ENCODE measurements at regions not wholly inside any gene's neighbourhood (a gene's known extent, or its start where the extent isn't known, plus 50 kb on each side); places are given as distances from the start of the nearest gene placed in this dataset.

- ATAC-seq = no peak
- no peaks in the 10 kb centered on the region for H3K36me3 ChIP-seq (ENCODE audit: control insufficient read depth in 1 of 2, insufficient read depth in 2 of 2, low read length in 2 of 2)
- no peaks in the 10 kb centered on the region for H3K4me1 ChIP-seq (ENCODE audit: control insufficient read depth in 1 of 2, insufficient read depth in 2 of 2, low read length in 2 of 2)
- TF ChIP-seq POLR2A (IDR thresholded peaks at IDR 0.05; ENCODE audit: borderline replicate concordance, extremely low read depth, insufficient read depth, insufficient read length) = no peak
- no peak for TF ChIP-seq YY1 (IDR thresholded peaks at IDR 0.05; ENCODE audit: extremely low read depth, insufficient replicate concordance, low read depth, low read length)
- TF ChIP-seq EZH2phosphoT487 (IDR thresholded peaks at IDR 0.05; ENCODE audit: borderline replicate concordance) = no peak
- no peak for TF ChIP-seq ATF3 (IDR thresholded peaks at IDR 0.05)
- TF ChIP-seq TCF7L2 (IDR thresholded peaks at IDR 0.05; ENCODE audit: borderline replicate concordance, extremely low read depth, insufficient read depth, insufficient read length) = no peak
- TF ChIP-seq EZH2 (IDR thresholded peaks at IDR 0.05) = no peak
- TF ChIP-seq SP1 (IDR thresholded peaks at IDR 0.05; ENCODE audit: low read depth) = no peak
- no peak overlapping the region for H2AFZ ChIP-seq (ENCODE audit: low read depth, low read length, poor library complexity, severe bottlenecking)
- H3K4me2 ChIP-seq (ENCODE audit: low read length) = no peak overlapping the region
- no peaks in the 10 kb centered on the region for H4K20me1 ChIP-seq (ENCODE audit: insufficient read depth)
- no peak overlapping the region for H3K9ac ChIP-seq (ENCODE audit: low read length)
- ChIA-PET CTCF (no interaction called here), RAD21 (ENCODE audit: low non-redundant PET in 1 of 2, low total read pairs in 2 of 2, uncharacterized antibody in 2 of 2, unreplicated experiment in 2 of 2) (no interaction called here), POLR2A (no interaction called here)
- no peak for DNase-seq (ENCODE audit: low read depth, low spot score)
- H3K4me3 ChIP-seq (replicated peaks in 1 of 2; ENCODE audit: low read depth in 1 of 2, low read length in 2 of 2) = no peak overlapping the region
- no peaks in the 10 kb centered on the region for H3K27me3 ChIP-seq (ENCODE audit: insufficient read depth, low read length)
- peaks cover 0 to 16% of the 10 kb centered on the region in 2 experiments; a peak in 2 of 4 replicates for H3K9me3 ChIP-seq (ENCODE audit: control insufficient read depth in 1 of 2, insufficient read depth in 1 of 2, low read depth in 1 of 2, low read length in 2 of 2)
- H3K9me2 ChIP-seq (ENCODE audit: insufficient read depth) = no peaks in the 10 kb centered on the region
- BruUV-seq (replicated peaks) = no TSS peak
- intact Hi-C loops (cut with micrococcal nuclease) = no loop called here
- no peaks in the 10 kb centered on the region for H3K79me2 ChIP-seq (ENCODE audit: insufficient read depth, low read length)
- H3K27ac ChIP-seq (ENCODE audit: low read depth, low read length) = no peak overlapping the region
Observed at GRCh38 chr5:2542821-2543220, 208.7 kb downstream of the IRX2 start.

GRCh38 chr5:2542026-2542425 is 209.5 kb downstream of the IRX2 start:
- ATAC-seq = no peak
- Histone ChIP-seq H3K36me3 (ENCODE audit: control insufficient read depth in 1 of 2, insufficient read depth in 2 of 2, low read length in 2 of 2) (no peaks in the 10 kb centered on the region), H2AFZ (ENCODE audit: low read depth, low read length, poor library complexity, severe bottlenecking) (no peak overlapping the region), H3K27ac (ENCODE audit: low read depth, low read length) (no peak overlapping the region), H3K4me2 (ENCODE audit: low read length) (no peak overlapping the region), H3K27me3 (ENCODE audit: insufficient read depth, low read length) (no peaks in the 10 kb centered on the region), H3K9me3 (ENCODE audit: control insufficient read depth in 1 of 2, insufficient read depth in 1 of 2, low read depth in 1 of 2, low read length in 2 of 2) (peaks cover 0 to 16% of the 10 kb centered on the region in 2 experiments; a peak in 2 of 4 replicates), H3K79me2 (ENCODE audit: insufficient read depth, low read length) (no peaks in the 10 kb centered on the region), H3K9me2 (ENCODE audit: insufficient read depth) (no peaks in the 10 kb centered on the region), H3K4me1 (ENCODE audit: control insufficient read depth in 1 of 2, insufficient read depth in 2 of 2, low read length in 2 of 2) (no peaks in the 10 kb centered on the region), H3K4me3 (replicated peaks in 1 of 2; ENCODE audit: low read depth in 1 of 2, low read length in 2 of 2) (no peak overlapping the region), H4K20me1 (ENCODE audit: insufficient read depth) (no peaks in the 10 kb centered on the region), H3K9ac (ENCODE audit: low read length) (no peak overlapping the region)
- TF ChIP-seq FOSL1 (IDR thresholded peaks at IDR 0.05; ENCODE audit: low read depth) (no peak), TCF7L2 (IDR thresholded peaks at IDR 0.05; ENCODE audit: borderline replicate concordance, extremely low read depth, insufficient read depth, insufficient read length) (no peak), JUND (IDR thresholded peaks at IDR 0.05) (no peak), ELF1 (IDR thresholded peaks at IDR 0.05; ENCODE audit: borderline replicate concordance, low read depth) (no peak), CEBPB (IDR thresholded peaks at IDR 0.05; ENCODE audit: low read depth) (no peak), YY1 (IDR thresholded peaks at IDR 0.05; ENCODE audit: extremely low read depth, insufficient replicate concordance, low read depth, low read length) (no peak)
- intact Hi-C loops (cut with micrococcal nuclease) = no loop called here
- ChIA-PET POLR2A (no interaction called here), RAD21 (ENCODE audit: low non-redundant PET in 1 of 2, low total read pairs in 2 of 2, uncharacterized antibody in 2 of 2, unreplicated experiment in 2 of 2) (no interaction called here), CTCF (no interaction called here)
- BruUV-seq (replicated peaks) = no TSS peak
- no peak for DNase-seq (ENCODE audit: low read depth, low spot score)

Data from HCT116 (cell line).